RWPE2 (cell line): ENCODE measurements at regions not wholly inside any gene's neighbourhood (a gene's known extent, or its start where the extent isn't known, plus 50 kb on each side); places are given as distances from the start of the nearest gene placed in this dataset.

Experiments
- ATAC-seq: fragments of 200-7000 bp; cut with Tn5 transposase; 3 replicates; pipeline ENCODE4 v1.9.1; 2021; ENCODE audit warnings: low read depth
- DNase-seq: peaks from one replicate; pipeline ENCODE4 v3.0.0-alpha.2; 2020; ENCODE audit warnings: low spot score
- H3K27ac ChIP-seq: fragments of 450-650 bp; 2 replicates; pipeline ENCODE4 v1.5.1; 2017; ENCODE audit warnings: mild to moderate bottlenecking; ENCODE audit not compliant: poor library complexity, severe bottlenecking
- H3K27me3 ChIP-seq: fragments of 250-450 bp; sonication (Bioruptor Pico); 2 replicates; pipeline ENCODE4 v1.5.1; 2021; ENCODE audit warnings: mild to moderate bottlenecking, moderate library complexity; ENCODE audit not compliant: insufficient read depth, poor library complexity, severe bottlenecking
- H3K36me3 ChIP-seq: fragments of 250-450 bp; sonication (Bioruptor Pico); 2 replicates; pipeline ENCODE4 v1.5.1; 2020; ENCODE audit warnings: low read depth, mild to moderate bottlenecking, moderate library complexity
- H3K4me1 ChIP-seq: fragments of 250-450 bp; sonication (Bioruptor Pico); 2 replicates; pipeline ENCODE4 v1.5.1; 2021; ENCODE audit warnings: mild to moderate bottlenecking, moderate library complexity; ENCODE audit not compliant: insufficient read depth, poor library complexity, severe bottlenecking
- H3K4me3 ChIP-seq: fragments of 250-450 bp; sonication (Bioruptor Pico); 2 replicates; pipeline ENCODE4 v1.5.1; 2021; ENCODE audit warnings: mild to moderate bottlenecking, moderate library complexity; ENCODE audit not compliant: severe bottlenecking
- H3K9me3 ChIP-seq: fragments of 250-450 bp; sonication (Bioruptor Pico); 2 replicates; pipeline ENCODE4 v1.5.1; 2021; ENCODE audit warnings: mild to moderate bottlenecking, moderate library complexity; ENCODE audit not compliant: severe bottlenecking
- TF ChIP-seq, protein P1 (sequence below): fragments of 450-650 bp; IDR thresholded peaks from one replicate; pipeline ENCODE4 v1.5.1; 2017; ENCODE audit warnings: mild to moderate bottlenecking, moderate library complexity; ENCODE audit not compliant: poor library complexity, severe bottlenecking

GRCh38 chr18:30920757-30921156, 121.8 kb downstream of the DSC3 start:
- no peak for ATAC-seq
- TF ChIP-seq, protein P1, sequence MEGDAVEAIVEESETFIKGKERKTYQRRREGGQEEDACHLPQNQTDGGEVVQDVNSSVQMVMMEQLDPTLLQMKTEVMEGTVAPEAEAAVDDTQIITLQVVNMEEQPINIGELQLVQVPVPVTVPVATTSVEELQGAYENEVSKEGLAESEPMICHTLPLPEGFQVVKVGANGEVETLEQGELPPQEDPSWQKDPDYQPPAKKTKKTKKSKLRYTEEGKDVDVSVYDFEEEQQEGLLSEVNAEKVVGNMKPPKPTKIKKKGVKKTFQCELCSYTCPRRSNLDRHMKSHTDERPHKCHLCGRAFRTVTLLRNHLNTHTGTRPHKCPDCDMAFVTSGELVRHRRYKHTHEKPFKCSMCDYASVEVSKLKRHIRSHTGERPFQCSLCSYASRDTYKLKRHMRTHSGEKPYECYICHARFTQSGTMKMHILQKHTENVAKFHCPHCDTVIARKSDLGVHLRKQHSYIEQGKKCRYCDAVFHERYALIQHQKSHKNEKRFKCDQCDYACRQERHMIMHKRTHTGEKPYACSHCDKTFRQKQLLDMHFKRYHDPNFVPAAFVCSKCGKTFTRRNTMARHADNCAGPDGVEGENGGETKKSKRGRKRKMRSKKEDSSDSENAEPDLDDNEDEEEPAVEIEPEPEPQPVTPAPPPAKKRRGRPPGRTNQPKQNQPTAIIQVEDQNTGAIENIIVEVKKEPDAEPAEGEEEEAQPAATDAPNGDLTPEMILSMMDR = no peak
- H3K36me3 ChIP-seq = no peaks in the 10 kb centered on the region
- no peaks in the 10 kb centered on the region for H3K4me1 ChIP-seq
- no peak for DNase-seq
- no peak overlapping the region for H3K4me3 ChIP-seq
- H3K9me3 ChIP-seq = no peaks in the 10 kb centered on the region
- H3K27ac ChIP-seq = no peak overlapping the region
- H3K27me3 ChIP-seq = peaks cover 2% of the 10 kb centered on the region

GRCh38 chr18:30920351-30920750, 122.2 kb downstream of the DSC3 start:
- no peak for ATAC-seq
- TF ChIP-seq, protein P1 = no peak
- no peaks in the 10 kb centered on the region for H3K9me3 ChIP-seq
- no peak overlapping the region for H3K4me3 ChIP-seq
- H3K36me3 ChIP-seq = no peaks in the 10 kb centered on the region
- no peak for DNase-seq
- H3K27ac ChIP-seq = no peak overlapping the region
- no peaks in the 10 kb centered on the region for H3K4me1 ChIP-seq
- H3K27me3 ChIP-seq = peaks cover 2% of the 10 kb centered on the region

- TF ChIP-seq, protein P1 = no peak
- no peaks in the 10 kb centered on the region for H3K4me1 ChIP-seq
- H3K4me3 ChIP-seq = no peak overlapping the region
- H3K9me3 ChIP-seq = no peaks in the 10 kb centered on the region
- ATAC-seq = no peak
- H3K36me3 ChIP-seq = no peaks in the 10 kb centered on the region
- no peak for DNase-seq
- no peak overlapping the region for H3K27ac ChIP-seq
- H3K27me3 ChIP-seq = peaks cover 9% of the 10 kb centered on the region
These were observed 124.9 kb downstream of the DSC3 start for GRCh38 chr18:30917651-30918050.

DNA sequence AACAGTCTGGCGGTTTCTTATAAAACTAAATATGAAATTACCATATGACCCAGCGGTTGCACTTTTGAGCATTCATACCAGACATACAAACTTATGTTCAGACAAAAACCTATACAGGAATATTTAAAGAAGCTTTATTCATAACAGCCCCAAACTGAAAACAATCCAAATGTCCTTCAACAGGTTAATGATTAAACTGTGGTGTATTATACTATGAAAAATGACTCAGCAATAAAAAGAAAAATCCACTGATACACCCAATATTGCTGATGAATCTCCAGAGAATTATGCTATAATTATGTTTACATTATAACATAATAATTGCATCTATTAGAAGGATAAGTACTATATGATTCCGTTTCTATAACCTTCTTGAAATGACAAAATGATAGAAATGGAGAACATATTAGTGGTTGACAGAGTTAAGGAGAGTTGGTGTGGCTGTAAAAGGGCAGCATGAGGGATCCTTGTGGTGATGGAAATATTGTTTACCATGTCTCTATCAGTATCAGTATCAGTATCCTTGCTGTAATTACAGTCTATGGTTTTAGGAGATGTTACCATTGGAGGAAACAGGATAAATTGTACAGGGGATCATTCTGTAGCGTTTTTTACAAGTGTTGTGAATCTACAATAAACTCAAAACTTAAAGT, 127.1 kb downstream of the DSC3 start:
- Histone ChIP-seq H3K4me1 (no peaks in the 10 kb centered on the region), H3K27ac (no peak overlapping the region), H3K9me3 (no peaks in the 10 kb centered on the region), H3K27me3 (peaks cover 9% of the 10 kb centered on the region), H3K4me3 (no peak overlapping the region), H3K36me3 (no peaks in the 10 kb centered on the region)
- ATAC-seq (no peak), DNase-seq (no peak)
- TF ChIP-seq, protein P1 = no peak

- no peak for DNase-seq
- no peak overlapping the region for H3K4me3 ChIP-seq
- H3K4me1 ChIP-seq = peaks cover 4% of the 10 kb centered on the region
- no peaks in the 10 kb centered on the region for H3K9me3 ChIP-seq
- no peak for ATAC-seq
- peaks cover 8% of the 10 kb centered on the region for H3K27me3 ChIP-seq
- H3K27ac ChIP-seq = no peak overlapping the region
- TF ChIP-seq, protein P1 = no peak
- no peaks in the 10 kb centered on the region for H3K36me3 ChIP-seq
These were observed 134.2 kb downstream of the DSC3 start for GRCh38 chr18:30908381-30908780.
